H9 (cell line): ENCODE measurements at regions not wholly inside any gene's neighbourhood (a gene's known extent, or its start where the extent isn't known, plus 50 kb on each side); places are given as distances from the start of the nearest gene placed in this dataset.

ENCODE experiments used
- DNase-seq: peaks from one replicate; pipeline ENCODE4 v3.0.0-alpha.2; 2017
- H2AFZ ChIP-seq: one replicate; pipeline ENCODE4 v1.6.1; 2013; ENCODE audit warnings: mild to moderate bottlenecking, low read length, control low read depth, moderate library complexity
- H2AK5ac ChIP-seq: 2 replicates; pipeline ENCODE4 v1.6.1; 2013; ENCODE audit warnings: low read length, control low read depth, mixed read lengths; ENCODE audit not compliant: insufficient read length
- H2BK120ac ChIP-seq: one replicate; pipeline ENCODE4 v1.6.1; 2013; ENCODE audit warnings: low read depth, mild to moderate bottlenecking, low read length, control low read depth, inconsistent platforms; ENCODE audit not compliant: poor library complexity, severe bottlenecking
- H2BK12ac ChIP-seq: 2 replicates; pipeline ENCODE4 v1.6.1; 2013; ENCODE audit warnings: low read length, control low read depth, mixed read lengths, low read depth; ENCODE audit not compliant: insufficient read length
- H2BK15ac ChIP-seq: 2 replicates; pipeline ENCODE4 v1.6.1; 2013; ENCODE audit warnings: low read depth, low read length, control low read depth
- H2BK20ac ChIP-seq: one replicate; pipeline ENCODE4 v1.6.1; 2013; ENCODE audit warnings: low read depth, mild to moderate bottlenecking, low read length, control low read depth, inconsistent platforms; ENCODE audit not compliant: poor library complexity, severe bottlenecking
- H2BK5ac ChIP-seq: 2 replicates; pipeline ENCODE4 v1.6.1; 2013; ENCODE audit warnings: low read length, control low read depth, mixed read lengths; ENCODE audit not compliant: insufficient read length
- H3K14ac ChIP-seq: 2 replicates; pipeline ENCODE4 v1.6.1; 2013; ENCODE audit warnings: low read length, control low read depth; ENCODE audit not compliant: insufficient read depth
- H3K18ac ChIP-seq: 2 replicates; pipeline ENCODE4 v1.6.1; 2013; ENCODE audit warnings: low read depth, mild to moderate bottlenecking, mixed read lengths, low read length, control low read depth; ENCODE audit not compliant: insufficient read length
- H3K23ac ChIP-seq: 2 replicates; pipeline ENCODE4 v1.6.1; 2013; ENCODE audit warnings: low read length, control low read depth, mixed read lengths, low read depth; ENCODE audit not compliant: insufficient read length
- H3K23me2 ChIP-seq: 2 replicates; pipeline ENCODE4 v1.6.1; 2013; ENCODE audit warnings: low read depth, mild to moderate bottlenecking, mixed read lengths, low read length, control low read depth; ENCODE audit not compliant: insufficient read length, poor library complexity, severe bottlenecking
- H3K27ac ChIP-seq: 2 replicates; pipeline ENCODE4 v1.5.1; 2013; ENCODE audit warnings: low read length, control low read depth, mixed read lengths, low read depth; ENCODE audit not compliant: insufficient read length
- H3K27me3 ChIP-seq: 2 replicates; pipeline ENCODE4 v1.6.1; 2013; ENCODE audit warnings: low read length, control low read depth, inconsistent platforms; ENCODE audit not compliant: insufficient read depth
- H3K4ac ChIP-seq: 2 replicates; pipeline ENCODE4 v1.6.1; 2013; ENCODE audit warnings: low read depth, mild to moderate bottlenecking, control low read depth, inconsistent platforms, low read length, moderate library complexity
- H3K4me1 ChIP-seq: 2 replicates; pipeline ENCODE4 v1.6.1; 2013; ENCODE audit warnings: low read length, control low read depth, inconsistent platforms; ENCODE audit not compliant: insufficient read depth
- H3K4me2 ChIP-seq: 2 replicates; pipeline ENCODE4 v1.6.1; 2013; ENCODE audit warnings: low read length, control low read depth, mixed read lengths; ENCODE audit not compliant: insufficient read length, insufficient read depth
- H3K56ac ChIP-seq: 2 replicates; pipeline ENCODE4 v1.6.1; 2013; ENCODE audit warnings: low read depth, mild to moderate bottlenecking, mixed read lengths, low read length, control low read depth; ENCODE audit not compliant: insufficient read length
- H3K79me1 ChIP-seq: 2 replicates; pipeline ENCODE4 v1.6.1; 2013; ENCODE audit warnings: low read depth, mild to moderate bottlenecking, moderate library complexity, low read length, control low read depth, inconsistent platforms; ENCODE audit not compliant: insufficient read depth, poor library complexity, severe bottlenecking
- H3K79me2 ChIP-seq: 2 replicates; pipeline ENCODE4 v1.6.1; 2013; ENCODE audit warnings: low read length, control low read depth, inconsistent platforms; ENCODE audit not compliant: insufficient read depth
- H3K9ac ChIP-seq: 2 replicates; pipeline ENCODE4 v1.6.1; 2013; ENCODE audit warnings: low read length, control low read depth, mixed read lengths; ENCODE audit not compliant: insufficient read length; ENCODE audit errors: extremely low read depth
- H3K9me3 ChIP-seq: one replicate; pipeline ENCODE4 v1.6.1; 2013; ENCODE audit warnings: low read depth, low read length, inconsistent platforms; ENCODE audit not compliant: control insufficient read depth
- H3T11ph ChIP-seq: one replicate; pipeline ENCODE4 v1.6.1; 2013; ENCODE audit warnings: mild to moderate bottlenecking, low read length, control low read depth, inconsistent platforms
- H4K20me1 ChIP-seq: one replicate; pipeline ENCODE4 v1.6.1; 2013; ENCODE audit not compliant: control insufficient read depth, insufficient read length, insufficient read depth
- H4K5ac ChIP-seq: 2 replicates; pipeline ENCODE4 v1.6.1; 2013; ENCODE audit warnings: low read depth, mild to moderate bottlenecking, mixed read lengths, low read length, control low read depth; ENCODE audit not compliant: insufficient read length
- H4K8ac ChIP-seq: replicated peaks from 2 replicates; pipeline ENCODE4 v1.6.1; 2013; ENCODE audit warnings: low read length, control low read depth, mixed read lengths, low read depth; ENCODE audit not compliant: insufficient read length
- H4K91ac ChIP-seq: 2 replicates; pipeline ENCODE4 v1.6.1; 2013; ENCODE audit warnings: low read depth, mild to moderate bottlenecking, moderate library complexity, mixed read lengths, low read length, control low read depth; ENCODE audit not compliant: insufficient read length
- H3K27ac Mint-ChIP-seq, 3 experiments: 2 replicates in 2 of 3; 3 replicates in 1 of 3; pipeline ENCODE4 v1.8.0; 2020 to 2021; ENCODE audit warnings: mixed read lengths in 3 of 3, mild to moderate bottlenecking in 1 of 3, moderate library complexity in 1 of 3
- H3K27me3 Mint-ChIP-seq: 2 replicates; pipeline ENCODE4 v1.8.0; 2021; ENCODE audit warnings: low read depth, mild to moderate bottlenecking, moderate library complexity, mixed read lengths
- H3K36me3 Mint-ChIP-seq, 3 experiments: 2 replicates in 2 of 3; 3 replicates in 1 of 3; pipeline ENCODE4 v1.8.0; 2020 to 2021; ENCODE audit warnings: low read depth in 3 of 3, mixed read lengths in 3 of 3; ENCODE audit not compliant: insufficient read depth in 1 of 3
- H3K4me1 Mint-ChIP-seq, 2 experiments: 2 replicates each; pipeline ENCODE4 v1.8.0; 2020; ENCODE audit warnings: mixed read lengths in 2 of 2
- H3K4me3 Mint-ChIP-seq, 2 experiments: 2 replicates in 1 of 2; 3 replicates in 1 of 2; pipeline ENCODE4 v1.8.0; 2020 to 2021; ENCODE audit warnings: mild to moderate bottlenecking in 2 of 2, mixed read lengths in 2 of 2, moderate library complexity in 1 of 2
- H3K9me3 Mint-ChIP-seq, 2 experiments: 2 replicates in 1 of 2; 3 replicates in 1 of 2; pipeline ENCODE4 v1.8.0; 2020; ENCODE audit warnings: mild to moderate bottlenecking in 2 of 2, mixed read lengths in 2 of 2, moderate library complexity in 1 of 2
- WGBS: extraction: QIAGEN DNeasy Blood & Tissue Kit; methylation state at CpG from one replicate; pipeline ENCODE4 v1.1.7; 2013; ENCODE audit warnings: missing lambda C conversion rate, low lambda C conversion rate, mixed read lengths; ENCODE audit not compliant: insufficient read length; ENCODE audit errors: extremely low coverage; 5-methylcytosine and 5-hydroxymethylcytosine counted together
- TF ChIP-seq, protein P1 (sequence below): fragments of 200-600 bp; sonication (generic); conservative IDR thresholded peaks from 3 replicates; pipeline ENCODE4 v1.8.0; 2021; ENCODE audit warnings: antibody characterized with exemption, mild to moderate bottlenecking

DNA sequence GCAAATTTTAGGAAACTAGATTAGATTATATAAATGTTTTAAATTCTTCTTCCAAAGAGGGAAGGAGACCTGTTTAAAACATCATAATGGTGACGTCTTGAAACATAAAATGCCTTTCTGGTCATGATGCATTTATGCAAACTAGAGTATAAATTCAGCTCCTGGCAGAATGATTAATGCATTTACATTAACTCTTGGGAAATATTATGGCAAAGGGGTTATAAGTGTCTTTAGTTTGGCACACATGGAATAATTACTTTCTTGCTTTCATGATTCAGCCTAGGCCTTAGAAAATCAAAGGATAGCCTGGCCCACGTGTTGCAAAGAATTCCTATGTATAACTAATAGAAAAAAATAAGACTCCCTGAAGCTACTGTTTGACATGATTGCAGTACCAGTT is 639.2 kb downstream of the RFPL4B start:
- no peak overlapping the region for H4K91ac ChIP-seq
- no peaks in the 10 kb centered on the region for H4K20me1 ChIP-seq
- DNase-seq, result no peak
- no peak overlapping the region for H3K27ac ChIP-seq
- no peak overlapping the region for H2BK15ac ChIP-seq
- no CpG with 5 or more reads among the region's 2 CpGs for WGBS
- H3K4ac ChIP-seq, result no peak overlapping the region
- H3K23ac ChIP-seq, result no peak overlapping the region
- Mint-ChIP-seq H3K27me3 (no peaks in the 10 kb centered on the region), H3K4me1 (peaks cover 4% of the 10 kb centered on the region in 2 experiments), H3K36me3 (no peaks in the 10 kb centered on the region), H3K9me3 (no peaks in the 10 kb centered on the region), H3K27ac (no peak overlapping the region), H3K4me3 (no peak overlapping the region)
- no peaks in the 10 kb centered on the region for H3K23me2 ChIP-seq
- H2AFZ ChIP-seq, result no peak overlapping the region
- H3K4me2 ChIP-seq, result no peak overlapping the region
- H2AK5ac ChIP-seq, result no peak overlapping the region
- H2BK12ac ChIP-seq, result no peak overlapping the region
- H3K79me1 ChIP-seq, result no peaks in the 10 kb centered on the region
- H3K27me3 ChIP-seq, result no peaks in the 10 kb centered on the region
- no peak overlapping the region for H3K14ac ChIP-seq
- TF ChIP-seq, protein P1, sequence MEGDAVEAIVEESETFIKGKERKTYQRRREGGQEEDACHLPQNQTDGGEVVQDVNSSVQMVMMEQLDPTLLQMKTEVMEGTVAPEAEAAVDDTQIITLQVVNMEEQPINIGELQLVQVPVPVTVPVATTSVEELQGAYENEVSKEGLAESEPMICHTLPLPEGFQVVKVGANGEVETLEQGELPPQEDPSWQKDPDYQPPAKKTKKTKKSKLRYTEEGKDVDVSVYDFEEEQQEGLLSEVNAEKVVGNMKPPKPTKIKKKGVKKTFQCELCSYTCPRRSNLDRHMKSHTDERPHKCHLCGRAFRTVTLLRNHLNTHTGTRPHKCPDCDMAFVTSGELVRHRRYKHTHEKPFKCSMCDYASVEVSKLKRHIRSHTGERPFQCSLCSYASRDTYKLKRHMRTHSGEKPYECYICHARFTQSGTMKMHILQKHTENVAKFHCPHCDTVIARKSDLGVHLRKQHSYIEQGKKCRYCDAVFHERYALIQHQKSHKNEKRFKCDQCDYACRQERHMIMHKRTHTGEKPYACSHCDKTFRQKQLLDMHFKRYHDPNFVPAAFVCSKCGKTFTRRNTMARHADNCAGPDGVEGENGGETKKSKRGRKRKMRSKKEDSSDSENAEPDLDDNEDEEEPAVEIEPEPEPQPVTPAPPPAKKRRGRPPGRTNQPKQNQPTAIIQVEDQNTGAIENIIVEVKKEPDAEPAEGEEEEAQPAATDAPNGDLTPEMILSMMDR, result no peak
- H3K9ac ChIP-seq, result no peak overlapping the region
- H3K18ac ChIP-seq, result no peak overlapping the region
- H2BK20ac ChIP-seq, result no peak overlapping the region
- H3K56ac ChIP-seq, result no peak overlapping the region
- H4K8ac ChIP-seq, result no peak overlapping the region
- no peak overlapping the region for H2BK120ac ChIP-seq
- no peak overlapping the region for H4K5ac ChIP-seq
- peaks cover 3% of the 10 kb centered on the region; the same call in 1 of the 2 replicates for H3K4me1 ChIP-seq
- no peaks in the 10 kb centered on the region for H3K9me3 ChIP-seq
- no peaks in the 10 kb centered on the region for H3K79me2 ChIP-seq
- H2BK5ac ChIP-seq, result no peak overlapping the region
- H3T11ph ChIP-seq, result no peak overlapping the region
